ENCODE measurements at regions not wholly inside any gene's neighbourhood (a gene's known extent, or its start where the extent isn't known, plus 50 kb on each side); places are given as distances from the start of the nearest gene placed in this dataset.

GRCh38 chr20:56798634-56799033, 169.5 kb downstream of the TFAP2C start:
- TF ChIP-seq CTCF (conservative IDR thresholded peaks at IDR 0.05; ENCODE audit: low read length), result no peak
- TF ChIP-seq EZH2phosphoT487 (IDR thresholded peaks at IDR 0.05; ENCODE audit: borderline replicate concordance, low read depth, low read length), result no peak

Data from OCI-LY7 (cell line).